B cell (primary cell): ENCODE measurements at regions not wholly inside any gene's neighbourhood (a gene's known extent, or its start where the extent isn't known, plus 50 kb on each side); places are given as distances from the start of the nearest gene placed in this dataset.

Experiments
- ATAC-seq: fragments of 200-7000 bp; cut with Tn5 transposase; one replicate; pipeline ENCODE4 v1.10.0; 2021; ENCODE audit warnings: low read depth, mild to moderate bottlenecking, moderate number of reproducible peaks, moderate library complexity
- CTCF ChIA-PET: fragments of 350-600 bp; sonication (Branson Sonifier 250); formaldehyde crosslinking; loops from one replicate; lab custom pipeline; 2021; ENCODE audit warnings: antibody characterized with exemption, inconsistent platforms; lab: Charles Lee
- POLR2A ChIA-PET: fragments of 350-600 bp; sonication (Branson Sonifier 250); formaldehyde crosslinking; loops from one replicate; lab custom pipeline; 2021; ENCODE audit warnings: antibody characterized with exemption; lab: Charles Lee
- DNase-seq: peaks from one replicate; pipeline ENCODE4 v3.0.0; 2013
- H2AFZ ChIP-seq: 2 replicates; pipeline ENCODE4 v1.6.1; 2012; ENCODE audit warnings: mild to moderate bottlenecking, low read depth, low read length; ENCODE audit not compliant: insufficient read depth, poor library complexity, severe bottlenecking
- H3K27ac ChIP-seq, 2 donors: 1 replicate in 1 of 2; 2 replicates in 1 of 2; pipeline ENCODE4 v1.5.1; 2012 to 2013; ENCODE audit warnings: low read length in 2 of 2, mild to moderate bottlenecking in 2 of 2, moderate library complexity in 1 of 2
- H3K27me3 ChIP-seq, 4 experiments: fragments of 200-600 bp in 1 of 4; sonication (generic) in 1 of 4; replicated peaks in 1 of 4; 1 replicate in 2 of 4; 2 replicates in 2 of 4; pipeline versions ENCODE4 v1.6.1 to v1.7.0; 2013 to 2016; ENCODE audit warnings: low read length in 3 of 4, mild to moderate bottlenecking in 2 of 4, mixed read lengths in 1 of 4, moderate library complexity in 1 of 4; ENCODE audit not compliant: insufficient read depth in 4 of 4, control insufficient read depth in 3 of 4; ENCODE audit errors: control extremely low read depth in 1 of 4
- H3K36me3 ChIP-seq, 2 experiments: replicated peaks in 1 of 2; 1 replicate in 1 of 2; 2 replicates in 1 of 2; pipeline versions ENCODE4 v1.6.1 to v1.7.1; 2013; ENCODE audit warnings: low read length in 1 of 2; ENCODE audit not compliant: insufficient read depth in 2 of 2, control insufficient read depth in 1 of 2; ENCODE audit errors: control extremely low read depth in 1 of 2, extremely low read depth in 1 of 2
- H3K4me1 ChIP-seq, 2 donors: fragments of 200-600 bp in 1 of 2; sonication (generic) in 1 of 2; 1 replicate in 1 of 2; 2 replicates in 1 of 2; pipeline versions ENCODE4 v1.5.1 to v1.6.1; 2013 to 2017; ENCODE audit warnings: low read length in 2 of 2; ENCODE audit not compliant: control insufficient read depth in 2 of 2, insufficient read depth in 2 of 2
- H3K4me2 ChIP-seq: replicated peaks from 2 replicates; pipeline ENCODE3; 2012; ENCODE audit warnings: mild to moderate bottlenecking, low read depth, low read length; ENCODE audit not compliant: poor library complexity, severe bottlenecking
- H3K4me3 ChIP-seq, 5 experiments: fragments of 200-600 bp in 1 of 5; sonication (generic) in 1 of 5; 1 replicate in 3 of 5; 2 replicates in 2 of 5; pipeline versions ENCODE4 v1.5.1 to v1.7.0; 2011 to 2016; ENCODE audit warnings: low read length in 4 of 5, mild to moderate bottlenecking in 4 of 5, low read depth in 2 of 5, control low read depth in 1 of 5, moderate library complexity in 1 of 5; ENCODE audit not compliant: insufficient read depth in 1 of 5; ENCODE audit errors: control extremely low read depth in 1 of 5, extremely low read depth in 1 of 5
- H3K79me2 ChIP-seq: fragments of 200-600 bp; sonication (generic); one replicate; pipeline ENCODE4 v1.6.0; 2016; ENCODE audit warnings: low read length; ENCODE audit not compliant: control insufficient read depth, insufficient read depth
- H3K9ac ChIP-seq: fragments of 200-600 bp; sonication (generic); 2 replicates; pipeline ENCODE4 v1.6.1; 2017; ENCODE audit warnings: mild to moderate bottlenecking, low read length, moderate library complexity
- H3K9me3 ChIP-seq, 3 donors: one replicate each; pipeline versions ENCODE4 v1.6.1 to v1.7.1; 2013; ENCODE audit warnings: low read length in 2 of 3; ENCODE audit not compliant: control insufficient read depth in 2 of 3, insufficient read depth in 1 of 3; ENCODE audit errors: control extremely low read depth in 1 of 3
- H4K20me1 ChIP-seq: 2 replicates; pipeline ENCODE4 v1.6.0; 2012; ENCODE audit warnings: mild to moderate bottlenecking, low read length; ENCODE audit not compliant: insufficient read depth, control insufficient read depth, poor library complexity, severe bottlenecking
- H3K27ac Mint-ChIP-seq: one replicate; pipeline ENCODE4 v1.8.0; 2021; ENCODE audit warnings: mixed read lengths
- H3K27me3 Mint-ChIP-seq: one replicate; pipeline ENCODE4 v1.8.0; 2021; ENCODE audit warnings: mixed read lengths
- H3K4me1 Mint-ChIP-seq: one replicate; pipeline ENCODE4 v1.8.0; 2021; ENCODE audit warnings: mixed read lengths
- H3K4me3 Mint-ChIP-seq: one replicate; pipeline ENCODE4 v1.8.0; 2021; ENCODE audit warnings: mixed read lengths
- H3K9me3 Mint-ChIP-seq: one replicate; pipeline ENCODE4 v1.8.0; 2022; ENCODE audit warnings: mixed read lengths; ENCODE audit not compliant: insufficient read depth
- EZH2 ChIP-seq: IDR thresholded peaks from 2 replicates; pipeline ENCODE4 v1.6.1; 2012; ENCODE audit warnings: borderline replicate concordance, low read depth, mild to moderate bottlenecking, moderate library complexity, low read length; ENCODE audit not compliant: insufficient read depth, poor library complexity, severe bottlenecking
- WGBS: methylation state at CpG from one replicate; pipeline ENCODE4 v1.1.5; 2013; ENCODE audit warnings: missing lambda C conversion rate; ENCODE audit not compliant: insufficient coverage; 5-methylcytosine and 5-hydroxymethylcytosine counted together
- intact Hi-C: fragments of 100-400 bp; cut with micrococcal nuclease; formaldehyde crosslinking; loops from one replicate; pipeline ENCODE4 v1.10.0; 2022
- TF ChIP-seq, protein P1 (sequence below): fragments of 200-600 bp; IDR thresholded peaks from one replicate; pipeline ENCODE4 v1.8.0; 2022; ENCODE audit warnings: antibody characterized with exemption, mild to moderate bottlenecking

DNA sequence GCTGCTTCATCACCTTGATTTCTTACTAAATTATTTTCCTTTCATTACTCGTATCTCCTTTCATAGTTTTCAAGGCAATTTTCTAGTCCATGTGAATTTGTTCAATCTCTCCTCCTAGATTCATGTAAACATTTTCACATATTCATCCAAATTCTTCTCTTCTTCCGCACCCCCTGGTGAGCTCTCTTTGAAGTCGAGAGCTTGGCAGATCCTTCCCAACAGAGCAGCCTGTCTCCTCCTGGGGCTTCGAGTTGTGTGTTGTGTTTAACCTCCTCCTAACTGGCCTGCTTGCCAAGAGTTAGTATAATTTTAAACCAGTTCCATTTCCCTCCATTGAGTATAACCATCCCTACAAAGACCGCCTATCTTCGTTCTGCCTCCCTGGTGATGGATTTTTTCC lies 272.4 kb upstream of the CELF2 start:
- intact Hi-C loops = no loop called here

DNA sequence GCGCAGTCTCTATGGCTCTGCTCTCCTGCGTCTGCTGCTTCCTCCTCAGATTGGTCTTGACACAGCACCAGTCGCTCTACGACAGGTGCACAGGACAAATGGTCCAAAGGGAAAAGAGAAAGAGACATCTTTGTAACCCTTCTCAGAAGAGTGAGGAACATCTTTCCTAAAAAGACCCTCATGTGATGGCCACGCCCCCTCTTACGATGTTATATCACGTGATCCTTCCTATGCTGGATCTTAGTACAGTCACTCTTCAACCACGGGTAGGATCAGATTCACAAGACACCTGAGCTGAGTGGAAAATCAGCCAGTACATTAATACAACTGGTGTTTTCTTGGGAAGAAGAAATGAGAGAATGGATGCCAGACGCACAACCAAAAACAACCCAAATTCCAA lies 262.2 kb upstream of the CELF2 start:
- no peak overlapping the region for H3K27ac Mint-ChIP-seq
- H3K27me3 Mint-ChIP-seq = no peaks in the 10 kb centered on the region
- Histone ChIP-seq H4K20me1 (no peaks in the 10 kb centered on the region), H3K36me3 (no peaks in the 10 kb centered on the region), H3K9ac (no peak overlapping the region), H3K4me2 (no peak overlapping the region), H2AFZ (no peak overlapping the region), H3K4me3 (no peak overlapping the region), H3K79me2 (no peaks in the 10 kb centered on the region), H3K4me1 (no peaks in the 10 kb centered on the region), H3K9me3 (no peaks in the 10 kb centered on the region), H3K27me3 (no peaks in the 10 kb centered on the region), H3K27ac (no peak overlapping the region)
- POLR2A ChIA-PET = no interaction called here
- no peaks in the 10 kb centered on the region for H3K4me1 Mint-ChIP-seq
- H3K9me3 Mint-ChIP-seq = no peaks in the 10 kb centered on the region
- CTCF ChIA-PET = no interaction called here
- 100% methylated on average over 2 of the region's 9 CpGs for WGBS
- no peak overlapping the region for H3K4me3 Mint-ChIP-seq
- ATAC-seq (no peak), DNase-seq (no peak)
- intact Hi-C loops = no loop called here
- TF ChIP-seq, protein P1, sequence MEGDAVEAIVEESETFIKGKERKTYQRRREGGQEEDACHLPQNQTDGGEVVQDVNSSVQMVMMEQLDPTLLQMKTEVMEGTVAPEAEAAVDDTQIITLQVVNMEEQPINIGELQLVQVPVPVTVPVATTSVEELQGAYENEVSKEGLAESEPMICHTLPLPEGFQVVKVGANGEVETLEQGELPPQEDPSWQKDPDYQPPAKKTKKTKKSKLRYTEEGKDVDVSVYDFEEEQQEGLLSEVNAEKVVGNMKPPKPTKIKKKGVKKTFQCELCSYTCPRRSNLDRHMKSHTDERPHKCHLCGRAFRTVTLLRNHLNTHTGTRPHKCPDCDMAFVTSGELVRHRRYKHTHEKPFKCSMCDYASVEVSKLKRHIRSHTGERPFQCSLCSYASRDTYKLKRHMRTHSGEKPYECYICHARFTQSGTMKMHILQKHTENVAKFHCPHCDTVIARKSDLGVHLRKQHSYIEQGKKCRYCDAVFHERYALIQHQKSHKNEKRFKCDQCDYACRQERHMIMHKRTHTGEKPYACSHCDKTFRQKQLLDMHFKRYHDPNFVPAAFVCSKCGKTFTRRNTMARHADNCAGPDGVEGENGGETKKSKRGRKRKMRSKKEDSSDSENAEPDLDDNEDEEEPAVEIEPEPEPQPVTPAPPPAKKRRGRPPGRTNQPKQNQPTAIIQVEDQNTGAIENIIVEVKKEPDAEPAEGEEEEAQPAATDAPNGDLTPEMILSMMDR = no peak
- no peak for TF ChIP-seq EZH2

More for the DNA sequence above, 272.4 kb upstream of the CELF2 start:
- TF ChIP-seq, protein P1 = no peak
- TF ChIP-seq EZH2 = no peak
- Mint-ChIP-seq H3K27ac (no peak overlapping the region), H3K9me3 (peaks cover 6% of the 10 kb centered on the region), H3K4me3 (no peak overlapping the region), H3K4me1 (no peaks in the 10 kb centered on the region), H3K27me3 (no peaks in the 10 kb centered on the region)
- H3K36me3 ChIP-seq = no peaks in the 10 kb centered on the region
- no peak overlapping the region for H2AFZ ChIP-seq
- H3K4me3 ChIP-seq = no peak overlapping the region
- no peak overlapping the region for H3K4me2 ChIP-seq
- H3K4me1 ChIP-seq = no peaks in the 10 kb centered on the region
- no peak for DNase-seq
- CTCF ChIA-PET = no interaction called here
- no peaks in the 10 kb centered on the region for H4K20me1 ChIP-seq
- POLR2A ChIA-PET = no interaction called here
- peaks cover 2 to 9% (median 2%) of the 10 kb centered on the region in 3 donors for H3K9me3 ChIP-seq
- H3K9ac ChIP-seq = no peak overlapping the region
- no peak for ATAC-seq
- no peaks in the 10 kb centered on the region for H3K79me2 ChIP-seq
- WGBS = 97% methylated on average over 5 of the region's 6 CpGs
- H3K27me3 ChIP-seq = no peaks in the 10 kb centered on the region
- no peak overlapping the region for H3K27ac ChIP-seq
